Testis (tissue), 2 donors: ENCODE measurements at regions not wholly inside any gene's neighbourhood (a gene's known extent, or its start where the extent isn't known, plus 50 kb on each side); places are given as distances from the start of the nearest gene placed in this dataset.

Source experiments
- DNase-seq: peaks from one replicate; pipeline ENCODE4 v3.0.0-alpha.2; 2019
- H3K27ac ChIP-seq, 2 donors: fragments of 200-600 bp; sonication (generic); one replicate each; pipeline ENCODE4 v1.5.1; 2019
- H3K27me3 ChIP-seq: fragments of 200-600 bp; sonication (generic); one replicate; pipeline ENCODE4 v1.5.1; 2019
- H3K36me3 ChIP-seq: fragments of 200-600 bp; sonication (generic); one replicate; pipeline ENCODE4 v1.5.1; 2017; ENCODE audit warnings: low read depth; ENCODE audit errors: missing control alignments
- H3K4me1 ChIP-seq: fragments of 200-600 bp; sonication (generic); one replicate; pipeline ENCODE4 v1.5.1; 2019
- H3K4me3 ChIP-seq, 2 donors: fragments of 200-600 bp; sonication (generic); one replicate each; pipeline ENCODE4 v1.5.1; 2017 to 2019
- H3K9me3 ChIP-seq: fragments of 200-600 bp; sonication (generic); one replicate; pipeline ENCODE4 v1.5.1; 2017
- CTCF ChIP-seq, 3 experiments: fragments of 450-650 bp in 2 of 3; fragments of 200-600 bp in 1 of 3; sonication (generic) in 1 of 3; IDR thresholded peaks; one replicate each; pipeline ENCODE4 v1.5.1; 2016 to 2019; ENCODE audit warnings: antibody characterized with exemption in 3 of 3, mild to moderate bottlenecking in 2 of 3, moderate library complexity in 1 of 3
- POLR2A ChIP-seq: fragments of 450-650 bp; IDR thresholded peaks from one replicate; pipeline ENCODE4 v1.6.1; 2017; ENCODE audit warnings: antibody characterized with exemption, mild to moderate bottlenecking, moderate library complexity
- WGBS, 2 donors: methylation state at CpG; one replicate each; pipeline ENCODE4 v1.1.5; 2018; 5-methylcytosine and 5-hydroxymethylcytosine counted together
- intact Hi-C: fragments of 100-400 bp; cut with DNase I; formaldehyde crosslinking; loops from one replicate; pipeline ENCODE4 v1.15.1; 2023; ENCODE audit warnings: low total_unique reads

GRCh38 chr2:106280722-106281446 lies 86.8 kb upstream of the UXS1 start:
- no peaks in the 10 kb centered on the region for H3K9me3 ChIP-seq
- no peak for TF ChIP-seq POLR2A
- no peak for TF ChIP-seq CTCF (IDR thresholded peaks at IDR 0.05)
- H3K27ac ChIP-seq = no peak overlapping the region
- H3K4me1 ChIP-seq = no peaks in the 10 kb centered on the region
- no peak overlapping the region for H3K4me3 ChIP-seq
- no peak for DNase-seq
- intact Hi-C loops = no loop called here
- 81 to 92% methylated on average over 10 of the region's 10 CpGs for WGBS, 2 donors
- no peaks in the 10 kb centered on the region for H3K36me3 ChIP-seq
- no peaks in the 10 kb centered on the region for H3K27me3 ChIP-seq

- H3K27ac ChIP-seq = no peak overlapping the region
- TF ChIP-seq CTCF (IDR thresholded peaks at IDR 0.05) = no peak
- TF ChIP-seq POLR2A = no peak
- no peaks in the 10 kb centered on the region for H3K4me1 ChIP-seq
- 57 to 60% methylated on average over 3 of the region's 3 CpGs for WGBS, 2 donors
- no peaks in the 10 kb centered on the region for H3K36me3 ChIP-seq
- no peak overlapping the region for H3K4me3 ChIP-seq
- no peaks in the 10 kb centered on the region for H3K27me3 ChIP-seq
- intact Hi-C loops = no loop called here
- no peaks in the 10 kb centered on the region for H3K9me3 ChIP-seq
- no peak for DNase-seq
Observed at GRCh38 chr2:106280224-106280623, 86.1 kb upstream of the UXS1 start.

- WGBS, 2 donors = 82 to 83% methylated on average over 6 of the region's 6 CpGs
- H3K27ac ChIP-seq = no peak overlapping the region
- no peak for DNase-seq
- no peak for TF ChIP-seq POLR2A
- TF ChIP-seq CTCF (IDR thresholded peaks at IDR 0.05) = no peak
- no peak overlapping the region for H3K4me3 ChIP-seq
- no peaks in the 10 kb centered on the region for H3K27me3 ChIP-seq
- intact Hi-C loops = no loop called here
- H3K4me1 ChIP-seq = no peaks in the 10 kb centered on the region
- H3K36me3 ChIP-seq = no peaks in the 10 kb centered on the region
- H3K9me3 ChIP-seq = no peaks in the 10 kb centered on the region
Observed at GRCh38 chr2:106278112-106278876, 84.2 kb upstream of the UXS1 start.

- no peaks in the 10 kb centered on the region for H3K4me1 ChIP-seq
- H3K4me3 ChIP-seq = no peak overlapping the region
- WGBS, 2 donors = 71 to 73% methylated on average over 4 of the region's 4 CpGs
- no peak overlapping the region for H3K27ac ChIP-seq
- intact Hi-C loops = no loop called here
- TF ChIP-seq CTCF (IDR thresholded peaks at IDR 0.05) (no peak), POLR2A (no peak)
- H3K27me3 ChIP-seq = no peaks in the 10 kb centered on the region
- no peaks in the 10 kb centered on the region for H3K9me3 ChIP-seq
- peak; percentile 49 for DNase-seq
- no peaks in the 10 kb centered on the region for H3K36me3 ChIP-seq
Observed at GRCh38 chr2:106277426-106277825, 83.3 kb upstream of the UXS1 start.
